HepG2 (cell line): ENCODE measurements at regions not wholly inside any gene's neighbourhood (a gene's known extent, or its start where the extent isn't known, plus 50 kb on each side); places are given as distances from the start of the nearest gene placed in this dataset.
A peak's percentile ranks its signal among the peaks of the same experiment; 100 is the strongest.

Source experiments
- ATAC-seq: fragments of 200-7000 bp; cut with Tn5 transposase; 3 replicates; pipeline ENCODE4 v1.9.1; 2020; ENCODE audit warnings: mild to moderate bottlenecking, moderate library complexity
- BruUV-seq: library from RNA; stranded (reverse); fragments of 400-500 nt; replicated peaks from 2 replicates; lab custom pipeline; 2021; lab: Mats Ljungman, UMichigan
- CTCF ChIA-PET: fragments of 300-600 bp; formaldehyde crosslinking; extraction: SDS; loops from one replicate; lab custom pipeline; 2021; ENCODE audit warnings: low total read pairs, inconsistent platforms, low intra/inter-chr PET ratio; lab: Yijun Ruan, JAX
- POLR2A ChIA-PET: fragments of 350-600 bp; sonication (Branson Sonifier 250); formaldehyde crosslinking; loops from one replicate; lab custom pipeline; 2020; ENCODE audit warnings: antibody characterized with exemption, inconsistent platforms; lab: Yijun Ruan, JAX
- DNase-seq: peaks from one replicate; pipeline ENCODE4 v3.0.0-alpha.2; 2015; ENCODE audit warnings: low spot score
- FAIRE-seq: peaks from 3 replicates; lab custom pipeline; 2011; peaks lifted over from hg19 to GRCh38; lab: Jason Lieb, UNC
- H2AFZ ChIP-seq: one replicate; pipeline ENCODE4 v1.6.1; 2011; ENCODE audit warnings: low read length, inconsistent platforms
- H3K27ac ChIP-seq: fragments of 300-600 bp; 3 replicates; pipeline ENCODE4 v1.8.0; 2011; ENCODE audit warnings: mixed run types, mild to moderate bottlenecking, mixed read lengths, low read length, inconsistent platforms; ENCODE audit not compliant: insufficient read depth; ENCODE audit errors: extremely low read length
- H3K27me3 ChIP-seq, 2 experiments: fragments of 200-600 bp in 1 of 2; 2 replicates in 1 of 2; 3 replicates in 1 of 2; pipeline versions ENCODE4 v1.6.0 to v1.8.0; 2011; ENCODE audit warnings: low read length in 2 of 2, mild to moderate bottlenecking in 2 of 2, moderate library complexity in 2 of 2, inconsistent platforms in 1 of 2; ENCODE audit not compliant: insufficient read depth in 2 of 2, control insufficient read depth in 1 of 2
- H3K36me3 ChIP-seq, 2 experiments: fragments of 200-600 bp in 1 of 2; replicated peaks in 1 of 2; 2 replicates in 1 of 2; 3 replicates in 1 of 2; pipeline versions ENCODE4 v1.5.1 to v1.8.0; 2011; ENCODE audit warnings: low read length in 2 of 2, inconsistent platforms in 1 of 2; ENCODE audit not compliant: insufficient read depth in 2 of 2, control insufficient read depth in 1 of 2
- H3K4me1 ChIP-seq: 2 replicates; pipeline ENCODE4 v1.5.1; 2012; ENCODE audit warnings: low read length, inconsistent platforms; ENCODE audit not compliant: insufficient read depth
- H3K4me2 ChIP-seq: 2 replicates; pipeline ENCODE4 v1.6.0; 2011; ENCODE audit warnings: low read depth, low read length, inconsistent platforms
- H3K4me3 ChIP-seq, 3 experiments: fragments of 200-600 bp in 1 of 3; sonication (generic), shearing (Covaris generic) in 1 of 3; replicated peaks in 1 of 3; 2 replicates each; pipeline ENCODE4 v1.5.1; 2011 to 2016; ENCODE audit warnings: low read length in 3 of 3, inconsistent platforms in 2 of 3, low read depth in 2 of 3, mild to moderate bottlenecking in 2 of 3, control low read depth in 1 of 3, mixed read lengths in 1 of 3; ENCODE audit not compliant: insufficient read depth in 1 of 3
- H3K79me2 ChIP-seq: one replicate; pipeline ENCODE4 v1.6.1; 2011; ENCODE audit warnings: low read length, inconsistent platforms; ENCODE audit not compliant: insufficient read depth
- H3K9ac ChIP-seq: 2 replicates; pipeline ENCODE4 v1.6.0; 2011; ENCODE audit warnings: mild to moderate bottlenecking, low read depth, low read length, inconsistent platforms; ENCODE audit not compliant: insufficient read depth
- H3K9me3 ChIP-seq: 2 replicates; pipeline ENCODE4 v1.5.1; 2012; ENCODE audit warnings: mild to moderate bottlenecking, low read length
- H4K20me1 ChIP-seq: 2 replicates; pipeline ENCODE4 v1.6.0; 2011; ENCODE audit warnings: inconsistent platforms, mild to moderate bottlenecking, low read length, moderate library complexity; ENCODE audit not compliant: insufficient read depth
- FOXK1 ChIP-seq: sonication (generic); formaldehyde crosslinking; IDR thresholded peaks from 2 replicates; pipeline ENCODE4 v1.4.0; 2020; ENCODE audit warnings: low read depth, missing genetic modification reagents, borderline replicate concordance
- GATAD1 ChIP-seq: IDR thresholded peaks from 2 replicates; pipeline ENCODE4 v1.6.1; 2016; ENCODE audit warnings: missing genetic modification reagents, missing compliant biosample characterization
- HES4 ChIP-seq: sonication (generic); formaldehyde crosslinking; IDR thresholded peaks from 2 replicates; pipeline ENCODE4 v1.9.0; 2021; ENCODE audit warnings: mild to moderate bottlenecking, missing genetic modification reagents, borderline replicate concordance
- MXD3 ChIP-seq: IDR thresholded peaks from 2 replicates; pipeline ENCODE4 v1.6.1; 2016; ENCODE audit warnings: mild to moderate bottlenecking, missing biosample characterization, missing genetic modification reagents
- STAG1 ChIP-seq: sonication (generic); formaldehyde crosslinking; IDR thresholded peaks from 2 replicates; pipeline ENCODE4 v1.4.0; 2020; ENCODE audit warnings: missing genetic modification reagents
- ZBED4 ChIP-seq: sonication (generic); formaldehyde crosslinking; IDR thresholded peaks from 2 replicates; pipeline ENCODE4 v1.4.0; 2020; ENCODE audit warnings: missing genetic modification reagents, borderline replicate concordance
- ZBTB34 ChIP-seq: sonication (generic); formaldehyde crosslinking; IDR thresholded peaks from 2 replicates; pipeline ENCODE4 v1.8.0; 2022; ENCODE audit warnings: mild to moderate bottlenecking, missing genetic modification reagents
- ZNF501 ChIP-seq: sonication (generic); formaldehyde crosslinking; IDR thresholded peaks from 2 replicates; pipeline ENCODE4 v1.5.1; 2020; ENCODE audit warnings: mild to moderate bottlenecking, moderate library complexity, missing genetic modification reagents
- ZNF740 ChIP-seq: sonication (generic); formaldehyde crosslinking; IDR thresholded peaks from 2 replicates; pipeline ENCODE4 v1.4.0; 2020; ENCODE audit warnings: missing genetic modification reagents
- WGBS: methylation state at CpG from one replicate; pipeline ENCODE4 v1.1.6; 2017; ENCODE audit warnings: low lambda C conversion rate; 5-methylcytosine and 5-hydroxymethylcytosine counted together
- in situ Hi-C: cut with HindIII; loops from 2 replicates; pipeline ENCODE4 v1.10.0; 2017; ENCODE audit warnings: low pct_unique_long_range_greater_than_20kb; ENCODE audit not compliant: extremely low pct_ligation_motif_present
- intact Hi-C: fragments of 100-400 bp; cut with micrococcal nuclease; formaldehyde crosslinking; loops from one replicate; pipeline ENCODE4 v1.10.0; 2022; ENCODE audit not compliant: unreplicated experiment
- TF ChIP-seq, protein P1 (sequence below): sonication (generic); formaldehyde crosslinking; IDR thresholded peaks from 2 replicates; pipeline ENCODE4 v1.4.0; 2020; ENCODE audit warnings: mild to moderate bottlenecking, low read depth, missing genetic modification reagents

DNA sequence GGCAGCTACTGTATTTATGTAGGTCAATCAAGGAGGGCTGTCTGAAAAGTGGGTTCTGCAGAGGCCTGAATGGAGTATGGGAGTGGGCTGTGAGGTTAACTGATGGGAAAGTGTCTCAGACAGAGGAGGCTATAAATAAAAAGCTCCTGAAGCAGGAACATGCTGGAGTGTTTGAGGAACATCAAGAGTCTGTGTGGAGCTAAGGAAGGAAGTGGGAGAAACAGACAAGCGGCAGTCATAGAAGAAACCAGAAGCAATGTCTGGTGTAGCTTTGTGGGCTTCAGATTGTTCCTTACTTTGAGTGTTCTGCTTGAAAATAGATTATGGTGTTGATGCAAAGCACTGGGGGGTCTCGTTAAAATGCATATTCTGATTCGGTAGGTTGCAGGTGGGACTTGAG is 101.5 kb upstream of the OGFRL1 start (continued):
- TF ChIP-seq ZNF740 (CRISPR knock-in tag) (no peak), ZBTB34 (no peak), GATAD1 (CRISPR knock-in tag) (no peak), ZBED4 (CRISPR knock-in tag) (no peak), HES4 (CRISPR knock-in tag) (no peak)

DNA sequence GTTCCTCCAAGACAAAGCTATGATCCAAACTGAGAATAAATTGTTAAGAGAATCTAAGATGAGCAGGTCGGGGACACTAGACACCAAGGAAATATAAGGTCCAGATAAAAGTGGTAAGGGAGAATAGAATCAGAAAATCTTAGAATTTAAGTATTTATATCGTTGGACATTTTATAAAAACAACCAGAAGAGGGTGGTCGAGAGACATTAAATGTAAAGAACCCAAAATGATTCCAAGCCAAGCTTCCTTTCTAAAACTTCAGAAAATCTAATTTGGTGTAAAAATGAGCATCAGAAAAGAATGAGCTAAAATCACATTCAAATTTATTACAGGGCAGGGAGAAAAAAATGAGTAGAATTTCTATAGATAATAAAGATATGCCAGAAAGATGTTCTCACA is 97.8 kb upstream of the OGFRL1 start:
- H3K36me3 ChIP-seq, result no peaks in the 10 kb centered on the region
- BruUV-seq, result no TSS peak
- TF ChIP-seq MXD3 (no peak), FOXK1 (no peak), ZNF501 (CRISPR knock-in tag) (no peak), STAG1 (peak; percentile 32)
- TF ChIP-seq, protein P1, sequence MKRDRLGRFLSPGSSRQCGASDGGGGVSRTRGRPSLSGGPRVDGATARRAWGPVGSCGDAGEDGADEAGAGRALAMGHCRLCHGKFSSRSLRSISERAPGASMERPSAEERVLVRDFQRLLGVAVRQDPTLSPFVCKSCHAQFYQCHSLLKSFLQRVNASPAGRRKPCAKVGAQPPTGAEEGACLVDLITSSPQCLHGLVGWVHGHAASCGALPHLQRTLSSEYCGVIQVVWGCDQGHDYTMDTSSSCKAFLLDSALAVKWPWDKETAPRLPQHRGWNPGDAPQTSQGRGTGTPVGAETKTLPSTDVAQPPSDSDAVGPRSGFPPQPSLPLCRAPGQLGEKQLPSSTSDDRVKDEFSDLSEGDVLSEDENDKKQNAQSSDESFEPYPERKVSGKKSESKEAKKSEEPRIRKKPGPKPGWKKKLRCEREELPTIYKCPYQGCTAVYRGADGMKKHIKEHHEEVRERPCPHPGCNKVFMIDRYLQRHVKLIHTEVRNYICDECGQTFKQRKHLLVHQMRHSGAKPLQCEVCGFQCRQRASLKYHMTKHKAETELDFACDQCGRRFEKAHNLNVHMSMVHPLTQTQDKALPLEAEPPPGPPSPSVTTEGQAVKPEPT (CRISPR knock-in tag), result no peak
- H4K20me1 ChIP-seq, result no peaks in the 10 kb centered on the region
- H3K9ac ChIP-seq, result no peak overlapping the region
- in situ Hi-C loops (loop anchor here (5.0 kb wide), 1 partner anchor 151 kb away; no protein-coding TSS in a partner anchor), intact Hi-C loops (loop anchor here (1.0 kb wide), 1 partner anchor 158 kb away; no protein-coding TSS in a partner anchor)
- DNase-seq (peak; percentile 11), ATAC-seq (no peak), FAIRE-seq (no peak)
- ChIA-PET POLR2A (no interaction called here), CTCF (interaction anchor here (1.4 kb wide), 1 partner anchor 159 kb away, joined by 7 read pairs; no protein-coding TSS in a partner anchor)
- no peak overlapping the region for H3K4me2 ChIP-seq
- H3K9me3 ChIP-seq, result no peaks in the 10 kb centered on the region
- H3K27ac ChIP-seq, result no peak overlapping the region
- H3K4me3 ChIP-seq, result no peak overlapping the region
- WGBS, result 2% methylated on average over 3 of the region's 3 CpGs
- H3K27me3 ChIP-seq, result no peaks in the 10 kb centered on the region
- no peak overlapping the region for H2AFZ ChIP-seq
- no peaks in the 10 kb centered on the region for H3K79me2 ChIP-seq
- no peaks in the 10 kb centered on the region for H3K4me1 ChIP-seq
